NCI-H748 (cell line): ENCODE measurements at regions not wholly inside any gene's neighbourhood (a gene's known extent, or its start where the extent isn't known, plus 50 kb on each side); places are given as distances from the start of the nearest gene placed in this dataset.
A peak's percentile ranks its signal among the peaks of the same experiment; 100 is the strongest.
"Not testable (repeated sequence)": the region's sequence is repeated elsewhere in the genome, so short reads cannot be mapped to it uniquely, and the experiment has no call there.

Experiments used
- DNase-seq: peaks from one replicate; lab custom pipeline; 2025; ENCODE audit not compliant: unreplicated experiment; lab: John Stamatoyannopoulos, UW

DNA sequence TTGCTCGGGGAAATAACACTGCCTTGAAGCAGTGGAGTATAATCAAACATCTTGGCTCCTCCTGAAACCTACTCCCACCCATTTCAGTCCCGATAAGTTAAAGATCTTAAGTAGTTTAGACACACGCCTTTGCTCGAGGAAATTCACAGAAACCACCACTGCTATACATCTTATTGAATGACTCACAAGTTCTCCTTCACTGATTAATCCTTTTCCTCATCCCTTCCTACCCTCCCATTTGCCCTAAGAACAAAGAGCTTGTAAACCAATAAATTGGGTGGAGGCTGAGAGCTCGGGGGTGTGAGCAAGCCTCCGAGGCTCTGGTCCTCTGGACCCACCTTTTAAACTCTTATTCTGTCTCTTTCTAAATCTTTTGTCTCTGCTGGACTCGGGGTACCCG is 86.5 kb downstream of the XCL2 start:
- DNase-seq: not testable (repeated sequence)

DNA sequence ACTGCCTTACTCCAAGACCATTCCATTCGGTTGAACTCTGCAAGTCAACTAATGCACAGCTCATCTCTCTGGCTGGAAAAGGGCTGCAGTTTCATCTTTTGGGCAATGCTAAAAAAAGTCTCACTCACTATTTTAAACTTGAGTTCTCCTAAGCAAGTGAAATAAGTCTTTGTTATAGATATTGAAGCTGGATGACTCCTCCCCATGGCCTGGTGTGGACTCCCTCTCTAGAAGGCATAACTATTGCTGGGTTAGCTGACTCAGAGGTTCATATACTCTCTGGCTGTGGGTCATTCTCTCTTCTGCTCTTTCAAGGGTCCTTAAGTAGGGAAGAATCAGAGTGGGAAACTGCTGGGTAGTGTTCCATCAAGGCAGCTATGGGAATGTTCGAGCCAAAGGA is 88.0 kb downstream of the XCL2 start:
- no peak for DNase-seq

DNA sequence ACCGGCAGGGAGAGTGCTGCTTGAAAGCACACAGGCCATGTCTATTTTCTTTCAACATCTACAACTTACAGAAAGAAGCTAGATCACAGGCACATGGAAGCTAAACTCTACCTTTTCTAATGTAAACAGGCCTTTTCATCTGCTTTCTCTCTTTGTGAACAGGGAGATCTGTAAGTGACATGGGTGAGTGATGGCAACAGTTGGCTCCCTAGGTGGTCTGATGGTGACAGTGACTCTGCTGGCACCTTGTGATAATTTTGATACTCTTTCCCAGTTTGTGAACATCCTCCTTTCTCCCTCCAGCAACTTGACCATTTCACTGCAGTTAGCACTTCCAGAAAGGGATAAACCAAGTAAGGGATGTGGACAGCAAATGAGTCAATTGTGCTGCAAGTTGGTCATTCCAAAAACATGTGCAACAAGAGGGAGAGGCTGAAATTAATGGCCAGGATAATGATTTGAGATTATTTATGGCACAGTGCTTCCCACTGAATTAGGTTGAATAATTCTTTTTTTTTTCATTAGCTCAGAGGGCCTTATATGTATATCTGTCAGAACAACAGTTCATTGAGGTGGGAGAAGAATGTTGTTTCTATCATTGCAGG is 89.5 kb downstream of the XCL2 start:
- no peak for DNase-seq

DNA sequence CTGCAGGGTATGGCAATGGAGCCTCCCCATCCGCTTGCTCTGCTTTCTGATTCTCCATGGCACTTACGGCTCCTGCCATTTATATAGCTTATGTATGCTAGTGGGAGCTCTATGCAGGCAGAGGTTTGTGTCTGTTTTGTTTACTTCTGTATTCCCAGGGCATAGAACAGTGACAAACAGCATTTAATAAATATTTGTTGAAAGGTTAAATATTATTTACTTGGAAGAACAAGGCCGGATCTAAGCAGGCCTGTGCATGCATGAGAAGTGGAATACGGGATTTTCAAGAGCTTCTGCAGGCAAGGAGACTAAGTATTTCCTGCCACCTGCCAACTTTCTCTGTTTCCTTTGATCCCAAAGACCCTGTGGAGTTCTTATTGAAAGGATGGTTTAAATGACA is 90.7 kb downstream of the XCL2 start:
- no peak for DNase-seq

DNA sequence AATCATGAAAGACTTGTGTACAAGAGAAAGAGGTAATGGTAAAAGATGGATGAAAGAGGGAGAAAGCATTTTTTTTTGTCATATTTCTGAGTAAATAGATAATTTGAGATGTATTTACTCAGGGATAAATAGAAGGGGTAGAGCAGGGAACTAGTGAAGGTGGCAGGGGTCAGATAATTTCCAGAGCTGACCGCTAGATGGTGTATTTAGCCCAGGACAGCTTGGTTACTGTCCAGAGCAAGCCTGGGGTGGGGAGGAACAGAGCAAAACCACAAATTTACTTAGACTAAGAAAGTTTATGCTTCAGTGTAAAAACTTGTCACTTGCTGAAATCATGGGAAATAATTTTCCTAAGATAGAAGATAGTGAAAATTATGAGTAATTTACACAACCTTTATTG is 91.5 kb downstream of the XCL2 start:
- DNase-seq: no peak

DNA sequence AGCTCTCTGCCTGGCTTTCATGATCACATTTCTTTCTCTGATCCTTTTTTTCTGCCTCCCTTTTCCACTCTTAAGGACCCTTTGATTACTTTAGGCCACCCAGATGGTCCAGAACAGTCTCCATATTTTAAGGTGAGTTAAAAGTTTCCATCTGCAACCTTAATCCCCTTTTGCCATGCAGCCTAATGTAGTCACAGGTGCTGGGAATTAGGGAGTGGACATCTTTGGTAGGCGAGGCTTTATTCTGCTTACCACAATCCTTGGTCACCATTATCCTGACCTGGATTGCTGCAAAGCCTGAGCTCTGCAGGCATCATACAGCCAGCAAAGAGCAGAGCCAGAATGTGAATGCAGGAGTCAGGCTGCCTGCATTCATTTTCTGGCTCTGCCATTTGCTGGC is 95.9 kb downstream of the XCL2 start:
- no peak for DNase-seq

DNA sequence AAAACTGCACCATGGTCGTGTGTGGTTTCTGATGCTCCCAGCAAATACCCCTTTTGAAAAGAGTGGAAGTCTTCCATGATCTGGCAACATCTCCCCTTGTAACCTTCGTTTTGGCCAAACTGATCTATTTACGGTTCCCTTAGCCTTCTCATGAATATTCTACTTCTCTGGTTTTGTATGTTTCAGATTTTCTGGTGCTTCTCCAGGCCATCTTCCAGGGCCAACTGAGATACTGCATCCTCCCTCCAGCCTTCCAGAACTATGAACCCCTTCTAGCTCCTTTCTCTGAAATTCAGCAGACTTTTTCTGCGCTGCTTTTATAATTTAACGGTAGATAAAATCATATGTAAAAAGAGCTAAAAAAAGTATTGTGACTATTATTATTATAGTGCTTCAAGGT is 97.7 kb downstream of the XCL2 start:
- no peak for DNase-seq

DNA sequence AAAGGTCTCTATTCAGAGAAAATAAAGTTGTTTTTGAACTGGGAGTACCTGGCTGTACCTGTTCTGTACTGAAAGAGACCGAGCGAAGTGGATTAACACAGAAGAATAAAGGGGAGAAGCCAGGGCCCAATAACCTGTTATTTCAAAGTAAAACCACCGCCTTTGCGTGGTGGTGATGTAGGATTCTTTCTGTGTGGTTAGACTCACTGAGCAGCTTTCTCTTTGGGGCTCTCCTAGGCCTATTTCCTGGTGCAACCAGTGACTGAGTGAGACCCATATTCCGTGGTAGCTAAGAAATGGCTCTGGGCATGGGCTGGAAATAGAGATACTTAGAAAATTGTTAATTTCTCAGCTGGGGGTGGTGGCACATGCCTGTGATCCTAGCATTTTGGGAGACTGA is 99.9 kb downstream of the XCL2 start:
- DNase-seq: no peak

DNA sequence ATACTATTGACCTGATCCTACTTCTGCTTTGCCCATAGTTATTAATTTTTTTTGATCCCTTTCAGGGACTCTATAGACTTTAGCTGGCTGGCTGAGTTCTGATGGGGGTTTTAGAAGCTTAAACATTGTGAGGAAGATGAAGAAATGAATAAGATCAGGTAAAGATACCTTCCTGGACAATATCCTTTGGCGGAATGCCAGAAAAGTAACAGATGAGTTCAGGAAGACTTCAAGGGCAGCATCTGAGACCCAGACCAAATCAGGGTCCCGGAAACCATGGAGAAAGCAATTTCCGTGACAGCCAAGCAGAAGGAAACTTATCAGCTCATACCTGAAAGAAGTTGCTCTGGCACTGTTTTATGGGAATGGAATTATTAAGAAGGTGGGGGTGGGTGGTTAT is 100.4 kb downstream of the XCL2 start:
- DNase-seq: no peak

DNA sequence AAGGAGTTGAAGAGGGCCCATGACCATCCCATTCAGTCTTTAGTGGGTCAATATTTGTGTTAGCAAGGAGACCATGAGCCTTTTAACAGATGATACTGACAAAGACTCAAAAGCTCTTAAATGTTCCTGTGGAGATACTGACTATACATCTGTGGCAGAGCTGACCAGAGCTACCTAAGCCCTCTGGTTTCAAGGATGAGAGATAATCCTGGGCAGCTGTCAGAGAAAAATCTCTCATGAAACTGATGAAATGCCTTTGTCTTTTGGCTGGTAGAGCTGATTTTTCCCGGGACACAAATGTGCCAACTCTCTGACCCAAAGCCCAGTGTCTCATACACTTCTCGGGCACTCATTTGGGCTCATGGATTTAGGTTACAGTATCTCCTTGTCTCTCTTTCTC is 100.9 kb downstream of the XCL2 start:
- DNase-seq: no peak

DNA sequence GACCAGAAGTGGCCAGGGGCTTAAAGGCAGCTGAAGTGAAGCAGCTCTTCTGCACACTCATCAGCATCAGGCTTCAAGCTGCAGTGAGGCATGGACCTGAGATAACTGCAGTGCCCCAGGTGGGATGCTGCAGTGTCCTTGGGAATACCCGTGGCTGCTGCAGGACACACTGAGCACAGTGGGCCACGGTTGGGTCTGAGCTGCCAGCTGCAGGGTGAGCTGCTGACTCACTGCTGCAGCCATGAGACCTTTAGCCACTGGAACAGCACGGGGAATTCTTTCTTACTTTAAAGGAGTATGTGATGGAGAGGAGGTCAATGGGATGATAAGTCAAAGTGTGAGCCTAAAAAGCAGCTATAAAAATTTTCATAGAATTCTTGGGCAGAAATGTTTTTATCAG is 102.1 kb downstream of the XCL2 start:
- DNase-seq: peak; percentile 19

DNA sequence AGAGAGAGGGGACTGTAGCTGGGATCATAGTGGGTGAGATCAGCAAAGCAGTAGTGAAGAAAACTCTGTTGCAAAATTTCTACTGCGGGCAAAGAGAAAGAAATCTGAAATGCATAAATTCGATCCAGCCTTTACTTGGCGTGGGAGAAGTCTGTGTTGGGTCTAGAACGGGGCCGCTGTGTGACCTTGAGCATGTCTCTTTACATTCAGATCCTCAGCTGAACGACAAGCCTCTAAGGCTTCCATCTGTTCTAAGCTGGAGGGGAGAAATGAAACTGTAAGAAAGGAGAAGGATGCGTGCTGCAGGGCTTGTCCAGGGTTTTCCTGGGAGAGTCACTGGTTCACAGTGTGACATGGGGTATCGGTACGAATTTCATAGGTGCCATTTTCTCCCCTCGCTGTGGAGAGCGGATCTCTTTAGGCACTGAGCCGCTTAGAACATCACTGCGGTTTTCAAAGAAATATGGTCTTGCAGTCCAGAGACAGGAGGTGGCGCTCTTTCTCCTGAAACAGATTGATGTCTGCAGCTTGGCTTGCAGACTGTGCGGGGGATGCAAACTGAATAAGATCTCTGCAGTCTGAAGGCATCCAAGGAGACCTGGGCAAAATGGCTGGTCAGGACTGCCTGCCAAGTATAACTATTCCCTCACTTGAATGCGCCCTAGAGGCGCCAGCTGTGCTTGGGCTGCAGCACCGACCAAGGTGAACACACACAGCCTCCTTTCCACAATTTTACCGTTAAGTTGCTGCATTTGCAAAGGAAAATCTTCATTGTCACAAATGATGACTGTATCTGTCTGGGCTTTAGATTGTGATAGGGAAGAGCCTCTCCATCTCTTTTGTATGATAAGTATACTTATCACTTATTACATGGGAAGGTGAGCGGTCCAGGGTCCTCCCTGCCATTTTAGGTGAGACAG is 104.1 kb downstream of the XCL2 start:
- DNase-seq: peak; percentile 86

DNA sequence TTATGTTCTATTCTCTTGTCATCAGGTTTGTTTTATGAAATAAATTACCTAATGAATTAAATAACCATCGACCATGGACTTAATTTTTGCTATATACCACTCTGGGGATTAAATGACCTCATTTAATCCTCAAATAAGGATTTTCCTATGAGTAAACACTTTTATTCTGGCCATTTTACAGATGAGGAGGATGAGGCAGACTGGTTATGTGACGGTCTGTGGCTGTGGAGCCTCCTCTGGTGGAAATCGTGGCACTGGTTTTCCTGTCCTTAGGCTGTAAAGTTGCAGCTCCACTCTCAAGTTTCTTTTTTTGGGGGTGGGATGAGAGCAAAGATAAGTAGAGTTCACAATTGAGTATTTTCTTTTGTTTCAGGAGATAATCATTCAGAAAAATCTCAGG is 105.2 kb downstream of the XCL2 start:
- DNase-seq: no peak

DNA sequence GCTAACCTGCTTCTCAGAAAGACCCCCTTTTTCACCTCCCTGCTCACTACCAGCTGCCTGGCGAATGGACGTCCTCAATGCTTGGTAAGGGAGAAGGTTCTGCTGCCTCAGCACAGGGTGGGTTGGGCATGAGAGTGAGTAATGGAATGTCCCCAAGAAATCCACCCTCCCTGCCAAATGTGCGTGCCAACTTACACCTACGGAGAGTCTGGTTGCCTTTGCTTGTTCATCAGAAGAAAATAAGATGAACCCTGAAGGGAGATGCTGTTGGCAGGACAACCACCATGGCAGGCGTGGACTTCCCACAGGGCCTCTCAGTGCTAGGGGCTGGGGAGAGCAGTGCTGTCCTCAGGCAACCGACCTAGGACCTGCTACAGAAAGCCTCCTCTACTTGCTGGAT is 106.0 kb downstream of the XCL2 start:
- no peak for DNase-seq

DNA sequence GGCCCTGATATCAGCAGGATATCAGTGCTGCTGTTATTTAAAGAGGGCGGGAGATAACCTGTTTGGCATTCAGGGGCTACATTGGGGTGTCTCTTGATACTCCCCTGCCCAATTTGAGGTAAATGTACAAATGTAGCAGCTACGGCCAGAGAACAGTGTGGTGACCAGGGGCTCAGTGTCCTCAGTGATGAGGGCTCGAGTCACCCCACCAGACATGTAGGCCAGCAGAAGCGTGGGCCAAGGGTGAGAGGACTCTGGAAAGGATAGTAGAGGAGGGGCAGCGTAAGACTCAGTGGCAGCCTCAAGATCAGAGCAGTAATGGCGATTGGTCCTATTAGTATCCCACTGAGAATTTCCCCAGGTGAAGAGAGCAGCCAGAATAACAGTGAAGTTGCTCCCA is 108.4 kb downstream of the XCL2 start:
- no peak for DNase-seq

DNA sequence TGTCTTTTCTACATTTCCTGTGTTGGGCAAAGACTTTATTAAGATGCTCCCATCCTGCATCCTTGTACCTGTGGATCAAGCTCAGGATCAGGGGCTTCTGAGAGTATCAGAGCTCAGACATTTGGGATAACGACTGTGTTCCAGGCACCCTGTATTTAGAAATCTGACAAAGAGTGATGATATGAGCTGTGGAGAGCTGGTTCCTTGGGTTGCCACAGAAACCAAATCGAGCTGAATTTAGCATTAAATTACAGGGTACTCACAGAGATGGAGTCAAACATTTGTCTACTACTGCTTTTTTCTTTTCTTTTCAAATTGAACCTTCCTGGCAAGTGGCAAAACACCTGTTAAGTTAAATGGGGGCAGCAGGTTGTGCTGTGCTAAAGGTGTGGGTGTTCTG is 110.6 kb downstream of the XCL2 start:
- no peak for DNase-seq

DNA sequence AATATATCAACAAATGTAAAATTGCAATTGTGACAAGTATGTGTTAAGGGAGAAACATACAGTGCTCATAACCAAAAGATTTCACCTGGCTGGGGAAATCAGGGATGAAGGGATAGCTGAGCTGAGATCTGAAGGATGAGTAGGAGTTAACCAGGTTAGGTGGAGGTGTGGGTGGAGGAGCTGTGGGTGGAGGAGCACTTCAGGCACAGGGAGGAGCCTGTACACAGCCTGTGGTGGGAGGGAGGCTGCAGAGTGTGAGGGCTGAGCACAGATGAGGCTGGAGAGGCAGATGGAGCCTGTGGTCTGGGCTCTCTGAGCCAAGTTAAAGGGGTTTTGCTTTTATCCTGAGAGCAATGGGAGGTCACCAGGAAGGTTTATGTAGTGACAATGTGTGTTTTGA is 111.9 kb downstream of the XCL2 start:
- no peak for DNase-seq

DNA sequence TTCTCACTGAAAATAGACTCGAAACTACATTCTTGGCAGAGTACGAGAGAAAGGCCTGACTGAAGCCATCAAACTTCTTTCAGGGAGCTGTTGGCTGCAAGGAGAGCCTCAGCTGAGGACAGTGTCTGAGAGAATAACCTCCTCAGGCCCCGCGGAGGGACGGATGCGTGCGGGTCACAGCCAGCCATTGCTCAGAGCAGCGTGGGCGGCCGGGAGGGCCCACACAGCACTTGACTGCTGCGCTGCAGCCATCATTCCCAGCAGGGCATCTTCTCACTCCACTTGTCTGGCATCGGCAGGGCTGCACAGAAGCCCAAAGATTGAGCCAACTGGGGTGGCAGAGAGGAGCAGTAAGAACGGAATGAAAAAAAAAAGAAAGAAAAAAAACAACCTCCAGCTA is 113.5 kb downstream of the XCL2 start:
- DNase-seq: no peak

DNA sequence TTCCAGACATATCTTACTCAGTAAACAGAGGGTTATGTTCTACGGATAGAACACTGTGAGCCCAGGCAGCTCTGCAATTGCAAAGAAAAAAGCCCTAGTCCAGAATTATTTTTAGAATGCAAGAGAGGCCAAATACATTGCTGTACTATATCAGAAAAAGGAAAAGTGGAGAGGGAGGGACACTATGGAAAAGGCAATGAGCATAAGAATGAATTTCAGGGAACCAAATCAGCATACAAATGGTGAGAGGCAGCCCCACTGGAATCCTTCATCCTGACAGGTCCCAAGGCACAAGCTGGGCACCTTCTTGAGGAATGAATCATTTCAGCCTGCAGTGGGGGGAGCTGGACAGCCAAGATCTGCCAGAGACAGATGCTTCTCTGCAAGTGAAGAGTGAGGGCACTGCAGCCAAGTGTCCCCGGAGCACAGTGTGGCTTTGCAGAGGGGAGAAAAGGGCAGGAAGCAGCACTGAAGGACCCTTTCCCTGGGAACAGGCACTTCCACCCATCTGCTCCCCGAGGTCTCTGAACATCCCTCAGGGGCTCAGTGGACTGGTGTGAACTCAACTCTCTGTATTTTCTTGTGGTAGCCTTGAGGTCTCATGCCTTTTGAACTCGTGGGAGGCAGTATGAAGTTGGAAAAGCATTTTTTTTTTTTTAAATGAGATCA is 115.6 kb downstream of the XCL2 start:
- DNase-seq: no peak

DNA sequence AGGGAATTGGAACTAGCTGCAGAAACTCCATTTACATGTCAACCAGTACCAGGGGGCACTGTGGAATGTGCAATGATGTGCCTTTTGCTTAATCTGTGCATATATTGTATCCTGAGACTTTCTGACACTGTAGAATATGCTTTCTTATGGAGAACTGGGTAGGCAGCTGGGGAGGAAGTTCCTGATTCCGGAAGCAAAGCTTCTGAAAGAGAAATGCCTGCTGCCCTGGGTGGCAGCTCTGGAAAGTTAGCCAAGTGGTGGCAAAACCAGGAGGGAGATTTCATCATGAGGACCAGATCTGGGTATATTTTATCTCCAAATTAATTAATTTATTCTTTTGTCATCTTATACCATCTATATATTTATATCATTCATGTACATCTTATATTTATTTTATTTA is 116.7 kb downstream of the XCL2 start:
- DNase-seq: no peak

DNA sequence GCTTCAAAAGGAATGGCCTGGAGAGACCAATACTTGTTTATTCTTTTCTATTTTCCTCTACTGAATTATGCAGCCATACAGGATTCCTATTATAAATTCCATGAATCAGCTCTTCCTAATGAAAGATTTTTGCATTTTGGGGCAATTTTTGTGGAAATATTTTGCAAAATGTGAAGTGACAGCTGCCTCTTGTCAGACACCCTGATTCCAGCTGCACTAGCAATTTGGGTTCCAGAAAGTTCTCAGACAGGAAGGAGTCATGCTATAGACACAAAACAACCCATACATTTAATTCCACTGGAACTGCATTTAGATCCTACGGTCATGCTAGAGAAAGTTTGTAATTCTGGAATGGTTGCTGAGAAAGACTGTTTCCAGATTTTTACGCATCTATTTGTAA is 119.5 kb downstream of the XCL2 start:
- no peak for DNase-seq

DNA sequence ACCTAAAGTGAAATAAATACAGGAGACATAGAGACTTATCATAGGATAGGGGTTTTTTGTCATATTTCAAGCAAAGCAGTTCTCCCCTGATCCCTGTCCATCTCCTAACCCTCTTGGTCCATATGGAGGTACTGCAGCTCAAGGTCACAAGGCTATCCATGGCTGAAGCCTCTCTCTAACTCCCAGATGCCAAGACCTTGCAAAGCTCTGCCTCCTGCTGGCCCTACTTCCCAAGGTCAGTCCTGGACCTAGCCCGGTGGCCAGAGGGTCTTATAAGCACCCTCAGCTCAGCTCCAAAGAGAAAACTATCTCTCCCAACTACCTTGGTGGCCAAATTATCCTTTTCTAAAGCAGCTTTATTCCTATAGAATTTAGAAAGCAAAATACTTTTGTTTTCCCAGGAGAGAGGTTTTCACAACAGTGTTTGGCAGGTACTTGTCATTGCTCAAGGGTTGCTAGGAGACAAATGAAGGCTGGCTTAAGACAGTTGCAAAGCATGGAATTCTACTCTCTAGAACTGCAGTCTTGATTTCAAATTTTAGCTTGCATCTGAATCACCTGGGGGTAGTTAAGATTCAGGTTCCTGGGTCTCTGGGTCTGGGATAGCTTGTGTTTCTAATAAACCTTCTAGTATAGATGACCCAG is 121.5 kb downstream of the XCL2 start:
- peak; percentile 9 for DNase-seq
